H1 (cell line): ENCODE measurements at regions not wholly inside any gene's neighbourhood (a gene's known extent, or its start where the extent isn't known, plus 50 kb on each side); places are given as distances from the start of the nearest gene placed in this dataset.

Experiments used
- CREB1 ChIP-seq: IDR thresholded peaks from 2 replicates; pipeline ENCODE4 v1.6.1; 2012; ENCODE audit warnings: inconsistent platforms
- HDAC2 ChIP-seq, 2 experiments: fragments of 300-600 bp in 1 of 2; sonication (generic) in 1 of 2; IDR thresholded peaks; 2 replicates each; pipeline ENCODE4 v1.6.1; 2011 to 2012; ENCODE audit warnings: low read depth in 2 of 2, low read length in 2 of 2, mild to moderate bottlenecking in 2 of 2, moderate library complexity in 2 of 2, borderline replicate concordance in 1 of 2, inconsistent platforms in 1 of 2
- POLR2A ChIP-seq, 2 experiments: IDR thresholded peaks; 1 replicate in 1 of 2; 2 replicates in 1 of 2; pipeline ENCODE4 v1.6.1; 2011; ENCODE audit warnings: low read depth in 2 of 2, low read length in 2 of 2, mild to moderate bottlenecking in 2 of 2; ENCODE audit errors: control extremely low read depth in 1 of 2
- POLR2AphosphoS5 ChIP-seq: IDR thresholded peaks from 2 replicates; pipeline ENCODE4 v1.6.1; 2011; ENCODE audit warnings: low read depth, low read length
- SIN3A ChIP-seq, 2 experiments: IDR thresholded peaks in 1 of 2; conservative IDR thresholded peaks in 1 of 2; 2 replicates each; pipeline ENCODE4 v1.6.1; 2011 to 2012; ENCODE audit warnings: low read length in 2 of 2, improper control_type of control experiment in 1 of 2, low read depth in 1 of 2, mild to moderate bottlenecking in 1 of 2

- no peak for TF ChIP-seq CREB1
- TF ChIP-seq HDAC2 (IDR thresholded peaks at IDR 0.05; ENCODE audit: borderline replicate concordance in 1 of 2, low read depth in 2 of 2, low read length in 2 of 2): no peak
- no peak for TF ChIP-seq SIN3A (conservative IDR thresholded peaks at IDR 0.05 in 1 of 2, IDR thresholded peaks at IDR 0.05 in 1 of 2; ENCODE audit: low read depth in 1 of 2, low read length in 2 of 2)
- TF ChIP-seq POLR2A (IDR thresholded peaks at IDR 0.05; ENCODE audit: control extremely low read depth in 1 of 2, low read depth in 2 of 2, low read length in 2 of 2): no peak
- TF ChIP-seq POLR2AphosphoS5: no peak
Observed at GRCh38 chr2:220458051-220458450, 830.6 kb downstream of the SLC4A3 start.
